ENCODE measurements at regions not wholly inside any gene's neighbourhood (a gene's known extent, or its start where the extent isn't known, plus 50 kb on each side); places are given as distances from the start of the nearest gene placed in this dataset.

- no peak for DNase-seq
Measured at GRCh38 chr10:131588704-131589220, 277.2 kb upstream of the TCERG1L start.

- DNase-seq = no peak
Measured at GRCh38 chr10:131590567-131590966, 279.0 kb upstream of the TCERG1L start.

- DNase-seq = no peak
Measured at GRCh38 chr10:131591936-131592335, 280.4 kb upstream of the TCERG1L start.

- no peak for DNase-seq
Measured at GRCh38 chr10:131609176-131609575, 291.6 kb upstream of the PPP2R2D start.

- DNase-seq = no peak
Measured at GRCh38 chr10:131615150-131615549, 285.7 kb upstream of the PPP2R2D start.

- no peak for DNase-seq
Measured at GRCh38 chr10:131616040-131616439, 284.8 kb upstream of the PPP2R2D start.

GRCh38 chr10:131617113-131617858, 283.5 kb upstream of the PPP2R2D start:
- DNase-seq = no peak

- DNase-seq = no peak
Measured at GRCh38 chr10:131618587-131619267, 282.1 kb upstream of the PPP2R2D start.

GRCh38 chr10:131620314-131620713, 280.5 kb upstream of the PPP2R2D start:
- DNase-seq = no peak

GRCh38 chr10:131620904-131621303, 279.9 kb upstream of the PPP2R2D start:
- DNase-seq = no peak

- DNase-seq = no peak
Measured at GRCh38 chr10:131621784-131622624, 278.8 kb upstream of the PPP2R2D start.

GRCh38 chr10:131625041-131625440, 275.8 kb upstream of the PPP2R2D start:
- DNase-seq = no peak

- no peak for DNase-seq
Measured at GRCh38 chr10:131626274-131626673, 274.5 kb upstream of the PPP2R2D start.

GRCh38 chr10:131629026-131629770, 271.6 kb upstream of the PPP2R2D start:
- DNase-seq = peak; percentile 16

- no peak for DNase-seq
Measured at GRCh38 chr10:131630772-131631258, 270.0 kb upstream of the PPP2R2D start.

GRCh38 chr10:131631619-131632018, 269.2 kb upstream of the PPP2R2D start:
- DNase-seq = no peak

GRCh38 chr10:131635564-131636015, 265.2 kb upstream of the PPP2R2D start:
- no peak for DNase-seq

GRCh38 chr10:131636116-131636515, 264.7 kb upstream of the PPP2R2D start:
- DNase-seq = no peak

- DNase-seq = no peak
Measured at GRCh38 chr10:131636841-131637724, 263.7 kb upstream of the PPP2R2D start.

- DNase-seq = no peak
Measured at GRCh38 chr10:131638049-131638879, 262.5 kb upstream of the PPP2R2D start.
